Panc1 (cell line): ENCODE measurements at regions not wholly inside any gene's neighbourhood (a gene's known extent, or its start where the extent isn't known, plus 50 kb on each side); places are given as distances from the start of the nearest gene placed in this dataset.

ENCODE experiments used
- CTCF ChIP-seq: fragments of 450-650 bp; IDR thresholded peaks from 2 replicates; pipeline ENCODE4 v1.5.1; 2017; ENCODE audit warnings: mild to moderate bottlenecking
- POLR2AphosphoS5 ChIP-seq: IDR thresholded peaks from 2 replicates; pipeline ENCODE4 v1.6.1; 2012; ENCODE audit warnings: mild to moderate bottlenecking, low read depth, low read length, moderate library complexity
- REST ChIP-seq, 2 experiments: IDR thresholded peaks; 2 replicates each; pipeline ENCODE4 v1.6.1; 2011 to 2012; ENCODE audit warnings: low read depth in 2 of 2, control low read depth in 1 of 2, low read length in 1 of 2, mild to moderate bottlenecking in 1 of 2, moderate library complexity in 1 of 2; ENCODE audit not compliant: insufficient read depth in 1 of 2

GRCh38 chr22:27609451-27609888 lies 192.1 kb downstream of the MN1 start:
- no peak for TF ChIP-seq CTCF
- no peak for TF ChIP-seq REST (IDR thresholded peaks at IDR 0.05; ENCODE audit: insufficient read depth in 1 of 2, low read depth in 2 of 2, low read length in 1 of 2)
- no peak for TF ChIP-seq POLR2AphosphoS5
